Mesenchymal stem cell (in vitro differentiated cells and primary cell): ENCODE measurements at regions not wholly inside any gene's neighbourhood (a gene's known extent, or its start where the extent isn't known, plus 50 kb on each side); places are given as distances from the start of the nearest gene placed in this dataset.

ENCODE experiments used
- DNase-seq: peaks from one replicate; pipeline ENCODE4 v3.0.0-alpha.2; 2013
- H2AFZ ChIP-seq: one replicate; pipeline ENCODE4 v1.6.1; 2013; ENCODE audit warnings: low read depth, mild to moderate bottlenecking, control low read depth, inconsistent platforms, low read length, moderate library complexity
- H2AK5ac ChIP-seq: 2 replicates; pipeline ENCODE4 v1.6.1; 2013; ENCODE audit warnings: low read length, moderate library complexity, mild to moderate bottlenecking, inconsistent platforms; ENCODE audit not compliant: severe bottlenecking
- H2BK120ac ChIP-seq: one replicate; pipeline ENCODE4 v1.6.1; 2013; ENCODE audit warnings: low read depth, mild to moderate bottlenecking, inconsistent platforms, low read length, moderate library complexity
- H2BK12ac ChIP-seq, 2 experiments: one replicate each; pipeline ENCODE4 v1.6.1; 2013; ENCODE audit warnings: inconsistent platforms in 2 of 2, low read length in 2 of 2, mild to moderate bottlenecking in 2 of 2, moderate library complexity in 2 of 2, control low read depth in 1 of 2
- H2BK15ac ChIP-seq: one replicate; pipeline ENCODE4 v1.6.1; 2013; ENCODE audit warnings: mild to moderate bottlenecking, low read depth, inconsistent platforms; ENCODE audit not compliant: poor library complexity, severe bottlenecking
- H2BK5ac ChIP-seq: 2 replicates; pipeline ENCODE4 v1.6.1; 2013; ENCODE audit warnings: low read depth, mild to moderate bottlenecking, low read length, control low read depth, inconsistent platforms; ENCODE audit not compliant: poor library complexity, severe bottlenecking
- H3K14ac ChIP-seq, 2 experiments: one replicate each; pipeline ENCODE4 v1.6.1; 2013; ENCODE audit warnings: inconsistent platforms in 2 of 2, low read length in 2 of 2, control low read depth in 1 of 2, mild to moderate bottlenecking in 1 of 2, moderate library complexity in 1 of 2
- H3K18ac ChIP-seq, 2 experiments: one replicate each; pipeline ENCODE4 v1.6.1; 2013; ENCODE audit warnings: inconsistent platforms in 2 of 2, low read length in 2 of 2, control low read depth in 1 of 2, low read depth in 1 of 2, mild to moderate bottlenecking in 1 of 2
- H3K23ac ChIP-seq, 2 experiments: one replicate each; pipeline ENCODE4 v1.6.1; 2013; ENCODE audit warnings: inconsistent platforms in 2 of 2, low read length in 2 of 2, mild to moderate bottlenecking in 2 of 2, moderate library complexity in 2 of 2, control low read depth in 1 of 2
- H3K27ac ChIP-seq: 2 replicates; pipeline ENCODE4 v1.5.1; 2013; ENCODE audit warnings: mild to moderate bottlenecking, moderate library complexity, low read length, control low read depth, inconsistent platforms; ENCODE audit not compliant: poor library complexity, severe bottlenecking
- H3K27me3 ChIP-seq, 2 experiments: 2 replicates each; pipeline versions ENCODE4 v1.6.1 to v1.7.0; 2013; ENCODE audit warnings: low read length in 2 of 2, mild to moderate bottlenecking in 2 of 2, moderate library complexity in 2 of 2, control low read depth in 1 of 2, inconsistent platforms in 1 of 2; ENCODE audit not compliant: control insufficient read depth in 1 of 2, insufficient read depth in 1 of 2
- H3K36me3 ChIP-seq, 2 experiments: 2 replicates each; pipeline versions ENCODE4 v1.6.1 to v1.7.0; 2013; ENCODE audit warnings: low read length in 2 of 2, control low read depth in 1 of 2, inconsistent platforms in 1 of 2, low read depth in 1 of 2, mild to moderate bottlenecking in 1 of 2; ENCODE audit not compliant: insufficient read depth in 2 of 2, control insufficient read depth in 1 of 2
- H3K4ac ChIP-seq, 2 experiments: one replicate each; pipeline ENCODE4 v1.6.1; 2013; ENCODE audit warnings: inconsistent platforms in 2 of 2, low read length in 2 of 2, mild to moderate bottlenecking in 2 of 2, moderate library complexity in 2 of 2, control low read depth in 1 of 2, low read depth in 1 of 2
- H3K4me1 ChIP-seq: 2 replicates; pipeline ENCODE4 v1.6.1; 2013; ENCODE audit warnings: low read depth, low read length, control low read depth; ENCODE audit not compliant: control insufficient read depth, insufficient read depth
- H3K4me2 ChIP-seq: 2 replicates; pipeline ENCODE4 v1.6.1; 2013; ENCODE audit warnings: low read length, mild to moderate bottlenecking, inconsistent platforms; ENCODE audit not compliant: poor library complexity, severe bottlenecking
- H3K4me3 ChIP-seq, 2 experiments: 2 replicates each; pipeline versions ENCODE4 v1.5.1 to v1.7.0; 2013; ENCODE audit warnings: low read length in 2 of 2, mild to moderate bottlenecking in 2 of 2, control low read depth in 1 of 2, low read depth in 1 of 2; ENCODE audit not compliant: insufficient read depth in 1 of 2
- H3K79me1 ChIP-seq: replicated peaks from 2 replicates; pipeline ENCODE4 v1.6.1; 2013; ENCODE audit warnings: mild to moderate bottlenecking, control low read depth, low read length, inconsistent platforms; ENCODE audit not compliant: poor library complexity, severe bottlenecking
- H3K9ac ChIP-seq: 2 replicates; pipeline ENCODE4 v1.7.0; 2013; ENCODE audit warnings: mild to moderate bottlenecking, low read length, moderate library complexity
- H3K9me3 ChIP-seq: 2 replicates; pipeline ENCODE4 v1.7.0; 2013; ENCODE audit warnings: mild to moderate bottlenecking, low read length; ENCODE audit not compliant: control insufficient read depth
- H4K8ac ChIP-seq: one replicate; pipeline ENCODE4 v1.6.1; 2013; ENCODE audit warnings: inconsistent platforms, mild to moderate bottlenecking, low read length, moderate library complexity
- H4K91ac ChIP-seq: one replicate; pipeline ENCODE4 v1.6.1; 2013; ENCODE audit warnings: mild to moderate bottlenecking, low read length, inconsistent platforms
- WGBS: methylation state at CpG from one replicate; pipeline ENCODE4 v1.1.7; 2013; ENCODE audit warnings: mixed read lengths; 5-methylcytosine and 5-hydroxymethylcytosine counted together

DNA sequence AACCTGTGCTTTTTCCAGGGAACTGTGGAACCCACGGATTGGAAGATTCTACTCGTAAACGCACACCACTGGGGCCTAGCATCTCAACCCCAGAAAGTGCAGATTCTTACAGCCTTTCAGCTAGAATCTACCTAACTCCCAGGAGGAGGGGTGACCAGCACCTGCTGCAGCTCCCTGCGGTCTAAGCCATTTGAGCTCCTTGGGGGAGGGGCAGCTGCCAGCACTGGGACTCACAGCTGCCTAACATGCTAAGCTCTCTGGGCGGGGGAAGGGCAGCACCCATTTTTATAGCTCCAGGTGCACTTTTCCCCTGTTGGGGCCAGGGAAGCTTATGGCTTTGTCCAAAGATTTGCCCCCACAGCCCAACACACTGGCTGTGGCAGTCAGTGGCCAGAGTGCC lies 595.7 kb upstream of the EPHA5 start:
- no peak overlapping the region for H3K4ac ChIP-seq
- no peak overlapping the region for H3K4me2 ChIP-seq
- H2AK5ac ChIP-seq: no peak overlapping the region
- no peak overlapping the region for H4K8ac ChIP-seq
- no peaks in the 10 kb centered on the region for H3K27me3 ChIP-seq
- H3K18ac ChIP-seq: no peak overlapping the region
- H3K9me3 ChIP-seq: peaks cover 5% of the 10 kb centered on the region
- H4K91ac ChIP-seq: no peak overlapping the region
- H3K4me3 ChIP-seq: no peak overlapping the region
- H2BK15ac ChIP-seq: no peak overlapping the region
- no peak overlapping the region for H2AFZ ChIP-seq
- 97% methylated on average over 5 of the region's 5 CpGs for WGBS
- no peak overlapping the region for H3K27ac ChIP-seq
- no peak overlapping the region for H2BK120ac ChIP-seq
- no peak for DNase-seq
- no peaks in the 10 kb centered on the region for H3K79me1 ChIP-seq
- no peak overlapping the region for H2BK12ac ChIP-seq
- no peaks in the 10 kb centered on the region for H3K36me3 ChIP-seq
- no peak overlapping the region for H3K9ac ChIP-seq
- no peak overlapping the region for H3K14ac ChIP-seq
- no peaks in the 10 kb centered on the region for H3K4me1 ChIP-seq
- no peak overlapping the region for H3K23ac ChIP-seq
- H2BK5ac ChIP-seq: no peak overlapping the region

DNA sequence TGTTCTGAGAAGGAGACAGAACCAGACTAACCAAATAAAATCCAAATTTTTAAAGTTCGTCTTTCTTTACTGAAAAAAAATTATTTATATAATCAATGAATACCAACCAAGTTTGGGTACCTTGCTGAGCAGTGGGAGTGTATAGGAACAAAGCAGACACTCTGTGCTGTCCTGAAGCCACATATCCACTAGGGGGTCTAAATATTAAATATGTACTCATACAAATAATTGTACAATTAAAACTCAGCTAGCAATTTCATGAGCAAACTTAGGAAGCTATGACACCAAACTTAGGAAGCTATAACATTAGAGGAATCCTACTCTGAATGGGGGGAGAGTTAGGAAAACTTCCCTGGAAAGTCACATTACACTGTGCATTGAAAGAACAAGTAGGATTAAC lies 582.0 kb upstream of the EPHA5 start:
- H3K14ac ChIP-seq: no peak overlapping the region
- H3K79me1 ChIP-seq: no peaks in the 10 kb centered on the region
- H4K8ac ChIP-seq: no peak overlapping the region
- H2BK12ac ChIP-seq: no peak overlapping the region
- H3K4me3 ChIP-seq: no peak overlapping the region
- no peak overlapping the region for H3K23ac ChIP-seq
- H3K27ac ChIP-seq: no peak overlapping the region
- H3K4me1 ChIP-seq: no peaks in the 10 kb centered on the region
- no peak overlapping the region for H2AFZ ChIP-seq
- H3K9me3 ChIP-seq: peaks cover 3% of the 10 kb centered on the region
- no CpG with 5 or more reads among the region's 1 CpG for WGBS
- H3K36me3 ChIP-seq: no peaks in the 10 kb centered on the region
- no peak overlapping the region for H2AK5ac ChIP-seq
- no peaks in the 10 kb centered on the region for H3K27me3 ChIP-seq
- H3K9ac ChIP-seq: no peak overlapping the region
- H2BK120ac ChIP-seq: no peak overlapping the region
- no peak overlapping the region for H4K91ac ChIP-seq
- H2BK5ac ChIP-seq: no peak overlapping the region
- no peak overlapping the region for H3K4ac ChIP-seq
- no peak overlapping the region for H3K18ac ChIP-seq
- no peak for DNase-seq
- no peak overlapping the region for H2BK15ac ChIP-seq
- H3K4me2 ChIP-seq: no peak overlapping the region

GRCh38 chr4:66246643-66247042 lies 576.4 kb upstream of the EPHA5 start:
- Histone ChIP-seq H3K27ac (no peak overlapping the region), H3K14ac (no peak overlapping the region), H3K36me3 (no peaks in the 10 kb centered on the region), H4K8ac (no peak overlapping the region), H3K4ac (no peak overlapping the region), H3K9me3 (peaks cover 3% of the 10 kb centered on the region), H2BK12ac (no peak overlapping the region), H3K23ac (no peak overlapping the region), H2AFZ (no peak overlapping the region), H3K27me3 (no peaks in the 10 kb centered on the region), H2BK15ac (no peak overlapping the region), H2BK120ac (no peak overlapping the region), H4K91ac (no peak overlapping the region), H3K79me1 (no peaks in the 10 kb centered on the region), H3K4me3 (no peak overlapping the region), H2AK5ac (no peak overlapping the region), H3K18ac (no peak overlapping the region), H3K4me2 (no peak overlapping the region), H2BK5ac (no peak overlapping the region), H3K9ac (no peak overlapping the region), H3K4me1 (no peaks in the 10 kb centered on the region)
- no CpG with 5 or more reads among the region's 1 CpG for WGBS
- no peak for DNase-seq

GRCh38 chr4:66235876-66236275 lies 565.6 kb upstream of the EPHA5 start:
- no peak overlapping the region for H3K14ac ChIP-seq
- no peak overlapping the region for H2AK5ac ChIP-seq
- no peak overlapping the region for H3K4ac ChIP-seq
- H3K4me2 ChIP-seq: no peak overlapping the region
- WGBS: 86% methylated on average over 4 of the region's 4 CpGs
- no peak overlapping the region for H3K23ac ChIP-seq
- no peak overlapping the region for H2BK120ac ChIP-seq
- no peak overlapping the region for H3K18ac ChIP-seq
- DNase-seq: no peak
- H4K91ac ChIP-seq: no peak overlapping the region
- H3K9me3 ChIP-seq: no peaks in the 10 kb centered on the region
- no peak overlapping the region for H2AFZ ChIP-seq
- H3K9ac ChIP-seq: no peak overlapping the region
- H3K4me3 ChIP-seq: no peak overlapping the region
- H2BK12ac ChIP-seq: no peak overlapping the region
- H2BK15ac ChIP-seq: no peak overlapping the region
- H3K79me1 ChIP-seq: no peaks in the 10 kb centered on the region
- H3K4me1 ChIP-seq: no peaks in the 10 kb centered on the region
- no peak overlapping the region for H4K8ac ChIP-seq
- no peak overlapping the region for H3K27ac ChIP-seq
- H3K36me3 ChIP-seq: no peaks in the 10 kb centered on the region
- no peaks in the 10 kb centered on the region for H3K27me3 ChIP-seq
- no peak overlapping the region for H2BK5ac ChIP-seq
